Kidney epithelial cell (primary cell): ENCODE measurements at regions not wholly inside any gene's neighbourhood (a gene's known extent, or its start where the extent isn't known, plus 50 kb on each side); places are given as distances from the start of the nearest gene placed in this dataset.

Experiments used
- DNase-seq: peaks from one replicate; pipeline ENCODE4 v3.0.0-alpha.2; 2010; ENCODE audit warnings: low read depth
- H3K27me3 ChIP-seq: 2 replicates; pipeline ENCODE4 v1.6.0; 2011; ENCODE audit warnings: low read length; ENCODE audit not compliant: control insufficient read depth, insufficient read depth
- H3K36me3 ChIP-seq: 2 replicates; pipeline ENCODE4 v1.5.1; 2011; ENCODE audit warnings: low read length; ENCODE audit not compliant: control insufficient read depth, insufficient read depth
- H3K4me3 ChIP-seq: 2 replicates; pipeline ENCODE4 v1.5.1; 2011; ENCODE audit warnings: low read depth, mild to moderate bottlenecking, control low read depth, low read length
- CTCF ChIP-seq: IDR thresholded peaks from 2 replicates; pipeline ENCODE4 v1.5.1; 2011; ENCODE audit warnings: mild to moderate bottlenecking, moderate library complexity, low read length, control low read depth, inconsistent platforms; ENCODE audit not compliant: insufficient read depth, poor library complexity, severe bottlenecking

GRCh38 chr1:9475061-9475627 lies 64.1 kb upstream of the SLC25A33 start:
- no peak for TF ChIP-seq CTCF
- no peak for DNase-seq
- Histone ChIP-seq H3K4me3 (no peak overlapping the region), H3K36me3 (no peaks in the 10 kb centered on the region), H3K27me3 (no peaks in the 10 kb centered on the region)

DNA sequence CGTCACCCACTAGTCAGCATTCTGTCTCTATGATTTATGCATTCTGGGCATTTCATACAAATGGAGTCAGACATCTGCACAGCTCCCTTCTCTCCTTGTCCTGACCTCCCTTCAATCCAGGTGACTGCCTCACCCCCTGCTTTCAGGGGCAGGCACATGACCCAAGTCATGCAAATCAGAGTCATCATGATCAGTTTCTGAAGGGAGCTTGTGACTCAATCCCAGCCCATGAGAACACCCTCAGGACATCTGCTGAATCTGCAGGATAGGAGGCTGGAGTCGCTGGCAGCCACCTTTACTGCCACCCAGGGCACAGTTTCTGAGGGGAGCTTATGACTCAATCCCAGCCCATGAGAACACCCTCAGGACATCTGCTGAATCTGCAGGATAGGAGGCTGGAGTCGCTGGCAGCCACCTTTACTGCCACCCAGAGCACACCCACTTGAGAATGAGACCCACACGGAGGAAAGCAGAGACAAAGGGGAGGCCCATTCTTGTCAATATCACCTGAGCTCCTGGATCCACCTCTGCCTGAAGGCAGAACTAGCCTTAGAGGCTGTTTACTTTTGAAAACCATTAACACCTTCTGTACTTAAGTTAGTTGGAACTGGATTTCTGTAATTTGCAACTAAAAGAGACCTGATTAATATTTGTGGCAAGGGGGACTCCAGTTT lies 62.3 kb upstream of the SLC25A33 start:
- DNase-seq, result peak; percentile 69
- no peaks in the 10 kb centered on the region for H3K27me3 ChIP-seq
- TF ChIP-seq CTCF, result no peak
- H3K36me3 ChIP-seq, result no peaks in the 10 kb centered on the region
- H3K4me3 ChIP-seq, result no peak overlapping the region

- H3K4me3 ChIP-seq, result no peak overlapping the region
- no peaks in the 10 kb centered on the region for H3K27me3 ChIP-seq
- H3K36me3 ChIP-seq, result no peaks in the 10 kb centered on the region
- TF ChIP-seq CTCF, result no peak
- no peak for DNase-seq
Measured at GRCh38 chr1:9477535-9477934, 61.7 kb upstream of the SLC25A33 start.

GRCh38 chr1:9478021-9478420 lies 61.2 kb upstream of the SLC25A33 start:
- no peak for DNase-seq
- Histone ChIP-seq H3K27me3 (no peaks in the 10 kb centered on the region), H3K4me3 (no peak overlapping the region), H3K36me3 (no peaks in the 10 kb centered on the region)
- no peak for TF ChIP-seq CTCF

GRCh38 chr1:9481048-9481447 lies 58.2 kb upstream of the SLC25A33 start:
- Histone ChIP-seq H3K4me3 (no peak overlapping the region), H3K27me3 (no peaks in the 10 kb centered on the region), H3K36me3 (no peaks in the 10 kb centered on the region)
- TF ChIP-seq CTCF, result no peak
- DNase-seq, result no peak

DNA sequence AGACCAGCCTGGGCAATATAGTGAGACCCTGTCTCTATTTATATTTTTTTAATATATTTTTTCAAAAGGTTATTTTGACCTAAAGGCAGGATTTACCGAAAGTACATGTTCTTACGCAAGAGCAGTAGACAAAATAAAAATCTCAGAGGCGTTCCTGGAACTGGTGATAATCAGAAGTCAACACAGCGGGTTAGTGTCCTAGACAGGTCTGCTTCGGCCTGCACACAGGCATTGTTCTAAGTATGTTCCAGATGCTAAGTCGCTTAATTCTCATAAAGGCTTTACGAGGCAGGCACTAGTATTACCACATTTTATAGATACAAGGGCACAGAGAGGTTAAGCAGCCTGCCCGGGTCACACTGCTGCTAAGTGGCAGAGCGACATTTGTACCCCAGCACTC lies 56.9 kb upstream of the SLC25A33 start:
- H3K27me3 ChIP-seq, result no peaks in the 10 kb centered on the region
- DNase-seq, result no peak
- H3K4me3 ChIP-seq, result no peak overlapping the region
- H3K36me3 ChIP-seq, result no peaks in the 10 kb centered on the region
- no peak for TF ChIP-seq CTCF
